ENCODE measurements at regions not wholly inside any gene's neighbourhood (a gene's known extent, or its start where the extent isn't known, plus 50 kb on each side); places are given as distances from the start of the nearest gene placed in this dataset.
A peak's percentile ranks its signal among the peaks of the same experiment; 100 is the strongest.

DNA sequence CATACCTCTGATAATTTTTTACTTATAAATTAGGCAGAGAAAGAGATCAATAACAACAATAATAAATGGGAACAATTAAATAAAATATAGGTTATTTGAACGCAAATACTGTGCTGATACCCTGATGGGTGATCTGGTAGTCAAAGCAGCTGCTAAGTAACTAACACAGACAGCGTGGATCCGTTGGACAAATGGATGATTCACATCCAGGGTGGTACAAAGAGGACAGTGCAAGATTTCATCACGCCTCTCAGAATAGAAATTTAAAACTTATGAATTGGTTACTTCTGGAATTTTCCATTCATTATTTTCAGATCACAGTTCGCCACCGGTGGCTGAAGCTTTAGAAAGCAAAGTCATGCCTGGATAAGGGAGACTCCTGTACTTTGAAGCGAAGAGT, 1066.0 kb upstream of the ADGRL3 start:
- no peak for DNase-seq (ENCODE audit: low read depth)

DNA sequence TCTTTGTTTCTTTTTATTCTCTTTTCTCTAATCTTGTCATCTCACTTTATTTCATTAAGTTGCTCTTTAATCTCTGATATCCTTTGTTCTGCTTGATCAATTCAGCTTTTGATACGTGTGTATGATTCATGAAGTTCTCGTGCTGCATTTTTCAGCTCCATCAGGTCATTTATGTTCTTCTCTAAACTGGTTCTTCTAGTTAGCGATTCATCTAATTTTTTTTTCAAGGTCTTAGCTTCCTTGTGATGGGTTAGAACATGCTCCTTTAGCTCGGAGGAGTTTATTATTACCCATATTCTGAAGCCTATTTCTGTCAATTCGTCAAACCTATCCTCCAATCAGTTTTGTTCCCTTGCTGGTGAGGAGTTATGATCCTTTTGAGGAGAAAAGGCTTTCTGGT, 1045.0 kb upstream of the ADGRL3 start:
- DNase-seq (ENCODE audit: low read depth) = no peak

DNA sequence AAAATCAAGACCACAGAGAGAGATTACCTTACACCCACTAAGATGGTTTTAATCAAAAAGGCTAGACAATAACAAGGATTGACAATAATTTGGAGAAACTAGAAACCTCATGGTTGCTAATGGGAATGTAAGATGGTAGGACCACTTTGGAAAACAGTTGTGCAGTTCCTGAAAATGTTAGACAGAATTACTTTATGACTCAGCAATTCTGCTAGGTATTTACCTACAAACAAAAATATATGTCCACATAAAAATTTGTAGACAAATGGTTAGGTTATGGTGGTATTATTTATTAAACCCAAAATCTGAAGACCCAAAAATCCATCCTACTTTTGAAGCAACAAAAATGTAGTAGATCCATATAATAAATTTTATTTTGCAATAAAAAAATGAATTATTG, 1027.0 kb upstream of the ADGRL3 start:
- no peak for DNase-seq (ENCODE audit: low read depth)

DNA sequence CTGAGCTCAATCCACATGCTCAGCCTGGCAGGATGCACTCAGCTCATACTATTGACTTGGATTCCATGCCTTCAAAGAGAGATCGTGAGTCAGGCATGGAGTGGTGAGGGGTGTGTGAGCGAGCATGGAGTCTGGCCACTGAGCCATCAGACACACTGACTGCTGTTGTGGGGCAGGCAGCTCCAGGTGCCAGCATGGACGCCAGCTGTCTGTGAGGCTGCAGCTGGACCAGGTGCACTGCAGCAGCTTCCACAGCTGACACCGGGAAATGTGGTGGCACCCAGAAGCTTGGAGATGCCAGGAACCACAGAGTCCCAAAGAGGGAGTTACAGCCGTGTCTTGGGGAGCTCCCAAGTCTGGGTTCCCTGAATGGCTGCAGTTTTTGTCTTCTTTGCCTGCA, 1026.4 kb upstream of the ADGRL3 start:
- DNase-seq (ENCODE audit: low read depth) = no peak

DNA sequence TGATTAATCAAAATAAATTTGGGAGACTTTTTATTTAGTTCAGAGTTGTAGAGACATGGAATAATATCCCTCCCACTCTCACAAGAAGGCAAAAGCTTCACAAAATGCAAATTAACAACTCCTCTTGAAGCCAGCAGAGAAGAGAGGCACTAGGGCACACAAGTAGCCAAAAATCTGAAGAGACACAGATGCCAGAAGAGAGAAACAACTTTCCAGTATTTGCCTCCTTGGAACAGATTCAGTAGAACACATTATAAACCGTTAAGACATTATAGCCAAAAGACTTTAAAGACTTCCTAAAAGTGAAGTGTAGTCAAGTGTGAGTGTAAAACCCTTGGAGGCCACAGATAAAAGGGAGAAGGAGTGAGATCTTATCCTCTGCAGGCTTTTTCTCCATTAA, 1024.9 kb upstream of the ADGRL3 start:
- no peak for DNase-seq (ENCODE audit: low read depth)

DNA sequence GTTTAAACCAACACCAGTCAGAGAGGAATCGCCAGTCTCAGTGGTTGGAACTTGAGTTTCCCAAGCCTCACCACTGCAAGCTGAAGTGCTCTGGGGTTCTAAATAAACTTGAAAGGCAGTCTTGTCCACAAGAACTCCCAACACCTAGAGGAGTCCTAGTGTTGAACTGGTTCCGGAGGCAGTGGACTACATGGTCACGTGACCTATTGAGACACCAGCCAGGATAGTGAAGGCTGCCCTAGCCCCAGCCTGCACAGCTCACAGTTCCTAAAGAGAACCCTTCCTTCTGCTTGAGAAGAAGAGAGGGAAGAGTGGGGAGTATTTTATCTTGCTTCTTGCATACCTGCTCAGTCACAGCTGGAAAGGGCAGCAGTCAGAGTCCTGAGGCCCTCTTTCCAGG, 1012.7 kb upstream of the ADGRL3 start:
- DNase-seq (ENCODE audit: low read depth) = no peak

DNA sequence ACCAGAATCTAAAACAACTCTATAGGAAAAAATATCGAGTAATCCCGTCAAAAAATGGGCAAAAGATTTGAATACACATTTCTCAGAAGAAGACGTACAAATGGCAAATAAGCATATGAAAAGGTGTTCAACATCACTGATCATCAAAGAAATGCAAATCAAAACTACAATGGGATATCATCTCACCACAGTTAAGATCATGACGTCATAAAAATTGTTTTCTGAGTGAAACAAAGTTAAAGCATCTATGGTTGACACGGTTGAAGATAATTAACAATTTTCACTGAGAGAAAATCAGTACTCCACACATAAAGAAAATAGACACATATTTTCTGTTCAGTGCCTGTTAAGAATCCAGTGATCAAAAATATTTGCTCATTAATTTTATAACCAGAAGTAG, 1010.8 kb upstream of the ADGRL3 start:
- no peak for DNase-seq (ENCODE audit: low read depth)

DNA sequence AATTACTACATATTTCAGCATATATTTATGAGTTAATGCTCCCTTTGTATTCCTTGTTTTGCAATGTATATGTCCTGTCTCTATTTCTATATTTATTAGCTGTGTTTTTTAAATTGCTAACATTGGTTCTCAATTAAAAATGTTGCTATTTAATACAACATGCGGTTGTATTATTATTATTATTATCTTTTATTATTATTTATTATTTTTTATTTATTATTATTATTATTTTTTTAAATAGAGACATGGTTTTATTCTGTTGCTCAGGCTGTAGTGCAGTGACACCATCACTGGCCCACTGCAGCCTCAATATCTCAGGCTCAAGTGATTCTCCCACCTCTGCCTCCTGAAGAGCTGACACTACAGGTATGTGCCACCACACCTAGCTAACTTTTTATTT, 1005.9 kb upstream of the ADGRL3 start:
- no peak for DNase-seq (ENCODE audit: low read depth)

DNA sequence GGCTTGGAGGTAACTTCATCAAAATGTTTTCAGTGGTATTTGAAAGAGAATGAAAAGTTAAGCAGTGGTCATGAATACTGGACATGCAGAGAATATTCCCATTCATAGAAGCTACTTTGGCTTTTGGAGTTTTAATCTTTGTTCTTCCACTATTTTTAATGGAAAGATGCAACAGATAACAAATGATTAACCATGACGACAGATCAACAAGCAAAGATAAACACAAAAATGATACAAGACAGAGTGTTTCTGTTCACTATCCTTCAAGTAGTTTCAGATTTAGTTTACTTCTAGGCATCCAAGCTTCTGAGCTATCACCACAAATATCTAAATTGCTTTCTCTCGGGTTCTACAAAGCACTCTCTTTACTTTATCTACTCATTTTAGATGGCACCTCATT, 1004.9 kb upstream of the ADGRL3 start:
- DNase-seq (ENCODE audit: low read depth) = no peak

DNA sequence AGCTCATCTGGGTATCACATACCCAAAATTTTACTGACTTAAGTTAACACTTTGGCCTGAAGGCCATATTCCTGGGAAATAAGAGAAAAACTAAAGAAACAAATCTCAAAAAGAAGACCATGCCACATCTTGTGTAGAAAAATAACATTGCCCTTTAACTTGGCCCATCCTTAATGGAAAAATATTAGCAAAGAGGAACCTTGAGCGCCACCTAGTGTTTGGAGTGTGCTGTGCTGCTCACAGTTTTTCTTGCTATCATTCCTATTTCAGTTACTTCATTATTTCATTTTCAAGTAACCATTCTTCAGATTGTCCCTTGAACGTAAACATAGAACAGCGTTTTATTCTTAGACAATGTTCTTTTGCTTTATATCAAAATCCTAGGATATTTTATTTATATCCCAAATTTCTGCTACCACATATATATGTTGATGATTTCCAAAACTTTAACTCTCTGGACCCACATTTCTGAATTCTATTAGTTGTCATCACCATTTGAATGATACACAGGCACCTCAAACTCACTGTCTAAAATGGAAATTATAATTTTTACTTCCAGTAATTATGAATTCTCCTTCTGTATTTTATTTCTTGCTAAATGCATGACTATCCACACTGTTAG, 999.0 kb upstream of the ADGRL3 start:
- DNase-seq (ENCODE audit: low read depth) = peak; percentile 2

DNA sequence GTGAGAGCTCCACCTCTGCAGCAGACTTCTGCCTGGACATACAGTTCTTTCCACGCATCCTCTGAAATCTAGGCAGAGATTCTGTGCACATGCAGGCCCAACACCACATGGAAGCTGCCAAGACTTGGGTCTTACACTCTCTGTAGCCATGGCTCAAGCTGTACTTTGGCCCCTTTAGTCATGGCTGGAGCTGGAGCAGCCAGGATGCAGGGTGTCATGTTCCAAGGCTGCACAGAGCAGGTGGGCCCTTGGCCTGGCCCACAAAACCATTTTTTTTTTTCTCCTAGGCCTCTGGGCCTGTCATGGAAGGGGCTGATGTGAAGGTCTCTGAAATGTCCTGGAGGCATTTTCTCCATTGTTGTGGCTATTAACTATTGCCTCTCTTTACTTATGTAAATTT, 990.5 kb upstream of the ADGRL3 start:
- no peak for DNase-seq (ENCODE audit: low read depth)

DNA sequence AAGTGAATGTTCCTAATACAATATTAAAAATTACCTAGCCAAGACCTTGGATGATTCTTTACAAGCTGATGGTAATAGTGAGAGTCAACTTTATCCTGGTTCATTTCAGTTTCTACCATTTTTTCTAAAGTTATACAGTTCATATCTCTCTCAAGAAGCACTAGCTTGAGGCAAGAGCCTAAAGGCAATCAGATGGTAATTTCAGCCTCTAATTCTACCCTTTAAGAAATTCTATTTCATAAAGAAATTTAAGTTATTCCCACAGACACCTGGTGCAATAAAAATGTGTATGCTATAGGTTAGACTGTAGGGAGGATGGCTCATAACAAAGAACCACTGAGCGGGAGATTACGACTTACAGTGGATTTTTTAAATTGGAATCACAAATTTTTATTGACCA, 984.2 kb upstream of the ADGRL3 start:
- no peak for DNase-seq (ENCODE audit: low read depth)

DNA sequence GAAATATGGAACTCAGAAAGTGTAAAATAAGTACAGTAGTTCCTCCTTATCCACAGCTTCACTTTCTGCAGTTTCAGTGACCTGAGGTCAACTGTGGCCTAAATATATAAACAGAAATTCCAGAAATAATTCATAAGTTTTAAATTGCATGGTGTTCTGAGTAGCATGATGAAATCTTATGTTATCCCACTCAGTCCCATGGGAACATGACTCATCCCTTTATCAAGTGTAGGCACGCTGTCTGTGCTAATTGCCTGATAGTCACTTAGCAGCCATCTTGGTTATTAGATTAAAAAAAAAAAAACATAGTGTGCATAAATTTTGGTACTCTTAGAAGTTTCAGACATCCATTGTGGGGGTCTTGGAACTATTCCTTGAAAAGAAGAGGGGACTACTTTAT, 983.4 kb upstream of the ADGRL3 start:
- peak; percentile 1 for DNase-seq (ENCODE audit: low read depth)

DNA sequence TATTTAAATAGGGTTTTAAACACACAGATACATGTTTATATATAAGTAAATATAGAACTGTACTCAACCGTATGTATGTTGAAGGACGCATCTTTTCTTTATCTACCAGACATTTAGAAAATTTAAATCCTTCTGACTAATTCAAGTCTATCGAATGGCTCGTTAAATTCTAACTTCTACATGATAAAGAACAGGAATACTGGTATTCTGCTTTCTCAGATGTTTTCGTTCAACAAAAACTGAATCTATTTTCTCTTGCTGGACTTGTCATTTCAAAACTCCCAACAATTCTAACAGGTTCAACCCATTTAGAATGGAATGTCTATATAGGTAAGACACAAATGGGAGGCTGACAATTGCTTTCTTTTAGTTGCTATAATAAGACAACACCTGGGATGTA, 978.3 kb upstream of the ADGRL3 start:
- no peak for DNase-seq (ENCODE audit: low read depth)

DNA sequence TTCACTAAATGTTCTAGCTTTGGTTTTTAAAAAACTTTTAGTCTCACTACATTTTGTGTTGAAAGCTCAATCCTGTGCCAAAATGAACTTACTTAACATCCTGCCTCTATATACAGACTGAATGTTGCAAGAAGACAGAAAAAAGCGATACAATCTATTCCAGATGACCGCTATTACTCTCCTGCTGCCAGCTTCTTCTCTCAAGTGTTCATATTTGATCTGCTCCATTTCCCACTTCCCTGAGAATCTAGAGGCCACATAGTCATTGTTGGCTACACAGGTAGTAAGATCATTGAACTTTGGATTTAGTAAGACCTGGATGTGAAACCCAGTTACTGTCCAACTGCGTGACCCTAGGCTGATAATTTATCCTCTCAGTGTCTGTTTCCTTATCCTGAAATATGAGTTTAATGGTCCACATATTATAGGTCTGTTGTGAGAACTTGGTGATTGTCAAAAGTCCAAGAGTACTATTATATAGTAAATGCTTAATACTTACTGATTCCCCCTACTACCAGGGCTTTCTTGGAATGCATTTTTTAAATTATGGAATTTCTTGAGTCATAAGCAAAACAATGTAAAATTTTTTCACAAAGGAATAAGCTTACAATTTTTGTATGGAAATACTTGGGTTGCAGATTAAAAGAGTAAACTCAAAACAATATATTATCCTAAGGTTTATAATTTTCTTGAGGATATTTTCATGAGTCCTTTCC, 976.8 kb upstream of the ADGRL3 start:
- DNase-seq (ENCODE audit: low read depth) = no peak

DNA sequence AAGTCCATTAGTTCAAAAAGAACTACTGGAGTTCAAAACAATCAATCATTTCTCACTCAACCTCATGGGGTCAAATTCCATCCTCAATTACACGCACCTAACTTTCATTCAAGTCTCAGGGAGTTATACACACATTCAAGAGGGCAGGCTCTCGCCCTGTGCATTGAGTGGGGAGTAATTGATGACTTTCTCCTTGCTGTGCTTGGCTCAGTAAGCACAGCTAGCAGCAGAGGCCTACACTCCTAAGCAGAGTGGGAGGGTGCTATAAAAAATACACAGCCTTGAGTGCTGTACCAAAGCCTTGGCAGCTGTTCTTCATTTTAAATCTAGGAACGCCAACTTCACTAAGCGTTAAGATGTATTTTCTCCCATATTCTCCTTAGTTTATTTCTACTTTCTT, 958.3 kb upstream of the ADGRL3 start:
- no peak for DNase-seq (ENCODE audit: low read depth)

DNA sequence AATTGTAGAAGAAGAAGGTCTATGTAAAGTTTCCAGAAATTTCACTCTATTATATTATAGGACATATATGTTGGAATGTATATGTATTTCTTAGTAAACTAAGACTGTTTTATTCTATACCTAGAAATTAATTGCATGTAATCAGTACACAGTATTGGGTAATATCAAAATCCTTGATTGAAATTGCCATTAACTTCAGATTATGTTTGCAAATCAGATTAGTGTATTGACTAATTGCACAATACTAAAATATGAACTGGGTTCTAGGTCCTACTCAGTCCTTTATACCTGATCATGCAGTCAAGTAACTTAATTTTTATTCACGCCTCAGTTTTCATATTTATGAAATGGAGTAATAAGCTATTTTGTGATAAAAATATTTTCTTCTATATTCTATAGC, 950.3 kb upstream of the ADGRL3 start:
- no peak for DNase-seq (ENCODE audit: low read depth)

DNA sequence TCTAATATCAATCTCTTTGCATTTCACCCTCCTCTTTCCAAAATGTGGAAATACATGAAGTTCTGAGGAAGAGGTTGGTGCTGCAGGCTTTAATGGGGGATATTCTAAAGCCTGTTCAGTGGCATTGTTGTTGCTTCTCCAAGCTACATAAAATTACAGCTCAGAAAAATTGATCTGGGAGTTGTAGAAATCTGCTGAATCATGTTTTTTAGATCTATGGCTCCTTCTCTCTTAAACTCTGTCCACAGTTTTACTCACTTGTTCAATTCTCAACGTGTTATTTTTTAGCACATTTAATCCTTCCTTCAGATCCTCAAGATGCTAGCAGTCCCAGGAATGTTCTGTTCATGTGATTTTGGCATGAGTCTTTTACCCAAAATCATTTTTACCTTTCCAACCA, 949.5 kb upstream of the ADGRL3 start:
- DNase-seq (ENCODE audit: low read depth) = no peak

DNA sequence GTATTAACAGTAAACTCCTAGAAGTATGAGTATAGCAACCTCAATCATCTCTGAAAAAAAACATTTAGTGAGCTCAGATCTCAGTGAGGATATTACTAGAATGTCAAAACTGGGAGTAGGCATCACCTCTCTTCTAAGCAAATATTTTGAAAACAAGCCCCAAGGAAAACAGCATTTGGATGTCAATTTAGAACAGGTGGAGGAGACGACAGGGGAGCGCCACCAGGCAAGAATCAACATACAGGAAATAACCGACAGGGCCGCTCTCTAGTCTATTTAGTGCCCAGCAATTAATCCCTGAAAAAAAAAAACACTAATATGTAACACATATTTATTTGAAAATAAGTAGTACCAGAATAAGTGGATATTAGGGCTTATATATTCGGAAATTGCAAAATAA, 940.3 kb upstream of the ADGRL3 start:
- DNase-seq (ENCODE audit: low read depth) = no peak

DNA sequence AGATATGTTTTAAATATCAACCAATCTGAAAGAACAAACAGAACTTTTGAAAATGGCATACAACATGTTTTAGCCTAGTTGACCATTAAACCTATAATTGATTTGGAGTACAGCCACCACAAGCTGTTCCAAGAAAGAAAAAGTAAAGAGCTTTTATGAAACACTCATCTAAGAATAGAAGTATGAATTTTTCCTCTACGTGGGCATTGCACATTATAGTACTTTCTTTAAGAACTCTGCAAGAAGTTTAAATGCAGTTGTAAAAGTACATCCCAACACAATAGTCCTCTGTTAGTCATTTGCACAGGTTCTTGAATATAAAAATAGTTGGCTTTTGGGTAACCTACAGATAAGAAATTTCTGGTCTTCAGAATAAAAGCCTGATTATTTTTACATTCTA, 933.6 kb upstream of the ADGRL3 start:
- no peak for DNase-seq (ENCODE audit: low read depth)

DNA sequence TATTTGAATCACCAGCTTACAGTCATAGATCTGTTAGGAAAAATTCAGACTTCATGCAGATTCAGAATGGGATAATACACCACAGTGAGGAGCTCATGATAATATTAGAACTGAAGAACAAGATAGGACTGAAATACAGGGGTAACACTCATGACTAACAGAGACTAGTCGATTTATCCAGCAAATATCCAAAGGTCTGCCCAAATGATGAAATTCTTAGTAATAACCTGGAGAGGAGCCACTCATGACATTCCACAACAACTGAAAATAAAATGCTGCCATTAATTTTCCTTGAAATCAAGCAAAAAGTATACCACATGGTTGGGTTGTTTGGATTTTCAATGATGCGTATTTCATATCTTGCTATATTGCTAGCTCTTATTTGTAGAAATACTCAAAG, 903.7 kb upstream of the ADGRL3 start:
- DNase-seq (ENCODE audit: low read depth) = no peak

DNA sequence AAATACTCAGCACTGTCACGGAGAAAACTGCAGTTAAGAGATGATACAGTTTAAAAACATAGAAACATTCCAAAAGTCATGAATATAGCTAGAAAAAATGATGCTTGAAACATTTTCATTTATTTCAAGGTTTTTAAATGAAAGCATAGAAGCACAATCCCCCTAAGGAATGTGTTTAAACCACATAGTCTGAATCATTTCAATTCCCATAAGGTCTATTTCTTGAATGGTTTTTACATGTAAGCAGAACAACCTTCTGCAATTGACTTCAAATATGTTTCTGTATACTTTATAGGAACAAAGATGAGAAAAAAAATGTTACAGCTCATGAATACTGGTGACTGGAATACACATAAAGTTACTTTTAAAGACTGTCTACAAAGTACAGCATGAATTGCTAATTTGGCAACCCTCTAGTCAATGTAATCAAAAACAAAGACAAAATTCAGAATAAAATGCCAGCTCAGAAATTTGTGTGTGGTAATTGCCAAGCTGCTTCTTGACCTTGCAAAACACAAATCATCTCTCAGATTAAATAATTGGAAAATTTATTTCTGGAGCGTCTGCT, 886.4 kb upstream of the ADGRL3 start:
- no peak for DNase-seq (ENCODE audit: low read depth)

DNA sequence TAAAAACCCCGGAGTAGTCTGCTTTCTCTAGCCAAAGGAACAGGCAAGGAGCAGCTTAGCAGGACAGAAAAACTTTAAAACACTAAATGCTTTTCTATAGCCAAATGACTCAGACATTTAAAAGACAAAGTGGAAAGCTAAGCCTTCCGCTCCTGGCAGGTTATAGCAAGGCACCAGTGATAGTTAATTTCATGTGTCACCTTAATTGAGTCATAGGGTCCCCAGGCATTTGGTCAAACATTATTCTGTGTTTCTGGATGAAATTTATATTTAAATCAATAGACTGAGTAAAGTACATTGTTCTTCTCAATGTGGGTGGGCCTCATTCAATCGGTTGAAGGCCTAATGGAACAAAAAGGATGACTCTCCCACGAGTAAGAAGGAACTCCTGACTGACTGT, 885.7 kb upstream of the ADGRL3 start:
- no peak for DNase-seq (ENCODE audit: low read depth)

DNA sequence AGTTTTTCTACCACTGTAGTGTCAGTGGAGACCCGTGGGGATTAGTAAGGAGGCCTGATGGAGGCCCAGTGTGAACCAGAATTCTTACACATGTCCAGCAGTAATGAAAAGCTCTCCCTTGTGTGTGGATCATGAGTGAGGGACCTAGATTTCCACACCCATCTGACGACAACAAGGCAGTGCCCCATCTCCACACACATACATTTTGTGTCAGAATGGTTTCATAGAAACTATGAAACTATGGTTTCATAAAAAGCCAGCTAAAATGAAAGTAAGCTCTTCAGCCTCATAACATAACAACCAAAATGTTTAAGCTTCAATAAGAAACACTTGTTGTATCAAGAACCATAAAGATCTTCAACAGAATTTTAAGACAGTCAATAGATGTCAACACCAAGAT, 884.5 kb upstream of the ADGRL3 start:
- DNase-seq (ENCODE audit: low read depth) = no peak

All from Daoy (cell line).